C4-2B (cell line): ENCODE measurements at regions not wholly inside any gene's neighbourhood (a gene's known extent, or its start where the extent isn't known, plus 50 kb on each side); places are given as distances from the start of the nearest gene placed in this dataset.

Experiments
- CTCF ChIP-seq: fragments of 450-650 bp; conservative IDR thresholded peaks from 2 replicates; pipeline ENCODE4 v1.5.1; 2017; ENCODE audit warnings: mild to moderate bottlenecking
- ZFX ChIP-seq: fragments of 450-650 bp; IDR thresholded peaks from 2 replicates; pipeline ENCODE4 v1.6.1; 2017

- no peak for TF ChIP-seq CTCF
- no peak for TF ChIP-seq ZFX
These were observed 89.8 kb upstream of the MAP1LC3B2 start for GRCh38 chr12:116469344-116469743.
